NOMO-1 treated with DMSO at 0.1 percent for 48 hours (cell line): ENCODE measurements at regions not wholly inside any gene's neighbourhood (a gene's known extent, or its start where the extent isn't known, plus 50 kb on each side); places are given as distances from the start of the nearest gene placed in this dataset.
A peak's percentile ranks its signal among the peaks of the same experiment; 100 is the strongest.

Experiments used
- DNase-seq: peaks from one replicate; lab custom pipeline; 2025; ENCODE audit not compliant: unreplicated experiment; lab: John Stamatoyannopoulos, UW

DNA sequence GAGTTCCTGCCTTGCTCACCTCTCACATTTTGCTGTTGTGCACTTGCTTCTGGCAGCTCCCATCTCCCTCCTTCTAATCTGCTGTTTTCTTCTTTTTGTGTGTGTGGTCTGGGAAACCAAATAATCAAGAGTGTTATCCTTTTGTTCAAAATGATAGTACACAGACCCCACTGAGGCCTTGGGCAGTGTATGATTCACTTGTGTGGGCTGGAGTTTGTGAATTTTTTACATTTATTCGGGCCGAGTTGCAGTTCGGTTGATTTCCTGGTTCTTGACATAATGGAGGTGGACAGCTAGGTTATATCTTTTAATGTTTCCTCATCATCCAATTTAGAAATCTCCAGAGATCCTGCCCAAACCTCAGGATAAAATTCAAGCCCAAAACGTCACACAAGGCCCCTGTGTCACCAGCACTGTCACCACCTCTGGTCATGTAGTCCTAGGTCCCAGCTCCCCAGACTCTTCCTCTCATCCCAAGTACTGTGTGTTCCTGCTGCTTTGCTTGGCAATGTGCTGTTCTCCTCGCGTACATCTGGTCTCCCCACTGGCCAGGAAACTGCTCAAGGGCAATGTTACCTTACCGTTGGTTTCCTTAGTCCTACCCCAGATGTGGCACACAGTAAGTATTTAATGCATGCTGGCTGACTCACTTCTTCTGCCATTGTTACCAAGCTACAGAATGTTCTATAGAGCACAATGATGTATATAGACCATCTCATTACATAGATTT lies 55.7 kb upstream of the PHACTR2 start:
- DNase-seq, result no peak

DNA sequence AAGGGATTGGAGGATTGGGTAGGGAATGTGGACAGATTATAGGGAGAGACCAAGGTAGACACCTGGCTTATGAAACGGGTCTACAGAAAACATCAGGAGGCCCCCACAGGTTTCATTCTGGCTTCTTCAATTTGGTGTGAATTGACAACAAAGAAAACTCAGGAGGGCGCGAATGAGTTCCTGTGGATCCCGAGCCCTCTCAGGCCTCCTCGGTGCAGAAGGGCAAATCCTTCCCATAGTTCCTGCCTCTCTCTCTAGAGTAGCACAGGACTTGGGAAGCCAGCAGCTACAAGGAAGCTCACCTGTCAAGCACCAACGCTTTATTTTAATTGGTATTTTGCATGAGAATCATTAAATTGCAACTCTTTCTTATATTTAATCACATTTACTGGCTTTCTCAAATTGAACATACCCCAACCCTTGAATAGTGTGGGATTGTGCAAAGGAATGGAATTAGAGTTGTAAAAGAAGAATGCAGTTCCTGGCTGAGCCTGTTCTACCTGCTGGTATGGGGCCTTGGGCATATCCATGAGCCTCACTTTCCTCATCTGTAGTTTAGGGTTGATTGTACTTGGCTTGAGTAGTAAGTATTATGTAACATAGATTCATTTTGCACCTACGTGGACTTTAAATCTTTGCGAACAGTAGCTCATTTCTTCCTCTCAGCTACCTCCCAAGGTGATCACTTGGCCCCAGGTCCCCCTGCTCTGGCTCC lies 56.4 kb upstream of the PHACTR2 start:
- no peak for DNase-seq

DNA sequence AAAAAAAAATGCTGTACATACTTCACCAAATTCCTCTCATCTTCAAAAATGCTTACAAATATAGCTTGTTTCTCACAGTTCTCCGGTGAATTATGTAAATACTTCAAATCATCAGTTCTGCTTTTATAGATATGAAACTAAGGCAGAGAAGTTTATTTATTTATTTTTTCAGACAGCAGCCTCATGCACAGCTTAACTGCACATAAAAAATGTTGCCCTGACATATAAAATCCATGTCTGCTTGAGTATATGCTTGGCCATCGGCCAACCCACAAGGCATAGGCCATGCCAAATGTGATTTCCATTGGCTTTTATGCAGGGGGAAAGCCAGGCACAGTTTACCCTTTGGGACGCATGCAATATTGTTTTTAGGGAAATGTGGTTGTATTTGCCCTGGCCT lies 57.3 kb upstream of the PHACTR2 start:
- peak; percentile 35 for DNase-seq

DNA sequence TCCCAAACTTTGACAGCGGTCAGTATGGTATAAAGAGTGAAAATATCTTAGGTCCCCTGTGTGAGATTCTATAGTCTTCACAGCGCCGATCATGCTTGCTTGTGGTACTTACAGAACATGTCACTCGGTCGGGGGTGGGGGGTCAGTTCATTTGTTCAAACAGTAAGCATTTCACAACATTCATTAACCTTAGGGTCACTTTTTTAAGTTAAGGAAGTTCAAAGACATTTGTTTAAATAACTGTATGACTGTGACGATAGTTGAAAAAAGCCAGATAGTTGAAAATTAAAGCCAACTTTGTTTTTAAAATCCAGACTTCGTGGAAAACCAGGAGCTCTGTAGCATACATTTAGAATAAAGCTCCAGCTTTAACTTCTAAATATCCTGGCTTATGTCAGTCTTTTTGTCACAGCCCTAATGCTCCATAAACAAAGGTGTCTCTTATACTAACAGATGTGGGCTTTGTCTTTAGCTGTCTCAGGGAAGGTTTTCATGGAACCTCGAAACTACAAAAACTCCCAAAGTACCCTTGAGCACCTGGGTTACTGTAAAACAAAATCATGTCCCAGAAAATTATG lies 57.9 kb upstream of the PHACTR2 start:
- DNase-seq, result peak; percentile 10

DNA sequence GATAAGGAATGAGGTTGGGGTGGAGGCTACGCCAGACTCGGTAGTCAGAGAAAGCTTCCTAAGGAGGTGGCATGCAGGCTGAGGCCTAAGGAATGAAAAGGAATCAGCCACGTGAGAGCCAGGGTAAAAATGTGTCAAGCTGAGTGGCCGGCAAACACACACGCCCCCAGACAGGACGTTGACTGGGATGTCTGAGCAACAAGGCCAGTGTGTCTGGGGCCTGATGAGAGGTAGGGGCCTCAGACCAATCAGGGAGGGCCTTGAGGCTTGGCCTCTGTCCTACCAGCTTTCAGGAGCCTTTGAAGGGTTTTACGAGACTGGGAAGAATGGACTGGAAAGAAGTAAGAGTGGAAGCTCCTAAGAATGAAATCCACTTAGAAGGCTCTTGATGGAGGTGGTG lies 61.0 kb upstream of the PHACTR2 start:
- no peak for DNase-seq

DNA sequence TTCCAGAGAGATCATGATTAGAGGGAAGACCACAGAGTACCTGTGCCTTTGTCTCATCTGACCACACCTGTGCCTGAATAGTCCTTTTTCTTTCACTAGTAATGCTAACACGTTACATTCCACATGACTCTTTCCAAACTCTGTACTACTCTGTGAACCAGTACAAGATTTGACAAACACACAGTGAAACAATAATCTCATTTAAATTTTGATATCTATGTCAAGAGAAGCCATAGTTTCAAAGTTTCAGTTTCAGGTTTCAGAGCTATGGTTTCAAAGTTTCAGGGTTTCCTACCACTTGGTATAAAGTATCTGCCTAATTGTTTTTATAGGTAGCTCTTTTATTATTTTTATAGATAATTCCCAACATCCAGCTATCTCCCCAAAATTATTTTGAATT lies 62.0 kb upstream of the PHACTR2 start:
- no peak for DNase-seq

DNA sequence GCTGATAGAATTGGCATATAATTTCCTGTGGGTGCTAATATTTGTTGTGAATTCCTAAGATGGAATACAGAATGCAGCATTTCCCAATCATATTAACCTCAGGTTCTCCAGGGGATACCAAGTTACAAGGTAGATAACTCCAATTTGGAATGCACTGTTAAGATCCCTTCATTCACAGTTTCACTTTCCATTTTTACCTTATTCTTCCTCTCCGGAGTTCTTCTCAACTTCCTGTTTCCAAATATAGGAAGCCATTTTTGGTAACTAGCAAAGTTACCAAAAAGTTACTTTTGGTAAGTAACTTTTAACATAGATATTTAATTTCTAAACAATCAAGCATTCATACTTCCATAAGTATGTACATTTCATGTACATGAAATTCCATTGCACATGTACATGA lies 63.5 kb upstream of the PHACTR2 start:
- peak; percentile 60 for DNase-seq

DNA sequence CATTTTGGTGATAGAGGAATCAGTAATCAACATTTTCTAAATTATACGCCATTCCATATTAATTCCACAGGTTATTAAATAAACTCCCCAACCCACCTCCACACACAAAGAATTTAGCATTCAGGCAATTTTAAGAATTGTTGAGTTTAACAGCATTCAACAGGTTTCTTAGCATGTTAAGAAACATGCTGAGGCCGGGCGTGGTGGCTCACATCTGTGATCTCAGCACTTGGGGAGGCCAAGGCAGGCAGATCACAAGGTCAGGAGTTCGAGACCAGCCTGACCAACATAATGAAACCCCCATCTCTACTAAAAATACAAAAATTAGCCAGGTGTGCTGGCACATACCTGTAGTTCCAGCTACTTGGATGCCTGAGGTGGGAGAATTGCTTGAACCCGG lies 64.0 kb upstream of the PHACTR2 start:
- DNase-seq, result no peak

DNA sequence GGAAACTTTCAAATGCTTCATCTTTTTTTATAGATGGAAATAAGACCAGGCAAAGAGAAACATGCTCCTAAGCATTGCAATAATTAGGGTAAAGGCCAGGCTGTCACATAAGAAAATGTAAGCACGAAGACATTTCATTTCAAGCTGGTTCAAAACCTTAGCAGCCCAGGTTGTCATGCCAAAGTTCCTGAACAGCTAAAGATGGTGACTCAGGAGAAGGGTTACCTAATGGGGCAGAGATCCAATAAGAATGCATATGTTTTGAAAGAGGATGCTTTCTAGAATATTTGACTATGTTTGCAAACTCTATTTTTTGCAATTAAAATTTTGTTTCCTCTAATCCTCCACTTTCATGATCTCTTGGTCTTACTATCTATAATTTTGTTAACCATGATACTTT lies 65.6 kb upstream of the PHACTR2 start:
- DNase-seq, result no peak

DNA sequence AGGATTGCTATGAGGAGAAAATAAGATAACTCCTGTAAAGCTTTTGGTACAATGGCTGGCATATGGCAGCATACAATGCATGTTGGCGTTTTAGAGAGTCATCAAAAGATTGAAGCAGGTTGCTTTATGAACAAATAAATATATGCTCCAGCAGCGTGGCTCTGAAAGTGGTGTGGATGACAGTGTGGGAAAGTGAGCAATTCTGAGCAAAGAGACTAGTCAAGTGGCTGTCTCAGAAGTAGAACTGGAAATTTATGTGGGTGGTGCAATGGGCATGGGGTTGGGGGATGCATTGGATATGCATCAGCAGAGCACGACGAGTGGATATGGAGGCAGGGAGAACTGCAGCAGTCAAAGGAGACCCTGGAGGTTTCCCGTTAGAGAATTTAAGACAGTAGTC lies 66.2 kb upstream of the PHACTR2 start:
- no peak for DNase-seq

DNA sequence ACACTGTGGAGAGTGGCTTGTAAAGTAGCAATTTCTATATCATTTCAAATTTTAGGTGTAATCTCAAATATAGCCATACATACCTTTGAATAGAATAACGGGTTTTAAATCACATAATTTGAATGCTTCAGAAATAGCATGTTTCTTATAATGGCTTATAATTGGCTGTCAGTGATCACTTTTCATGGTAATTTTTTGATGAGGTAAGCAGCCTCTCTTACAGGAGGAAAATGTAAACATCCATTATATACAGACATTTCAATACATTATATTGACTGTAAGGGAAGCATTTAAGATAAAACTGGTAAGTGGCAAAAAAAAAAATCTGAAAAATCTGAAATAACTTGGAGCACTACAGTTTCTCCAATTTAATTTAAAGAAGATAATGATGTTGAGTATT lies 67.8 kb upstream of the PHACTR2 start:
- DNase-seq, result no peak

DNA sequence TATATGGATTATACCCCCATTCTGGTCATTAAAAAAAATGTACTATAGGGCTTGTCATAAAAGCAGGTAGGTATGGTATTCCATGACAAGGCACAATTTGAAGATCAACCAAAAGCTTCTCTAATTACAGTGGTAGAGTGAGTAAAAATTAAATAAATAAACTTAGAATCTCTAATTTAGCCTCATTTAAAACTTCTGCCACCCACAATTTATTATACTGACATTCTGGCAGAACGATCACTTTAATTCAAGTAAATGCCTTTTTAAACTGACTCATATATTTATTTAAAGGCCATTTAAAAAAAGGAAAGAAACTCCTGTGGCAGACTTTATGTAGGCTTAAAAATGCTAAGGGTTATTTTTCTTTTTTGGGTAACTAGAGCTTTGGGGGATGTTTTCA lies 68.3 kb upstream of the PHACTR2 start:
- no peak for DNase-seq

DNA sequence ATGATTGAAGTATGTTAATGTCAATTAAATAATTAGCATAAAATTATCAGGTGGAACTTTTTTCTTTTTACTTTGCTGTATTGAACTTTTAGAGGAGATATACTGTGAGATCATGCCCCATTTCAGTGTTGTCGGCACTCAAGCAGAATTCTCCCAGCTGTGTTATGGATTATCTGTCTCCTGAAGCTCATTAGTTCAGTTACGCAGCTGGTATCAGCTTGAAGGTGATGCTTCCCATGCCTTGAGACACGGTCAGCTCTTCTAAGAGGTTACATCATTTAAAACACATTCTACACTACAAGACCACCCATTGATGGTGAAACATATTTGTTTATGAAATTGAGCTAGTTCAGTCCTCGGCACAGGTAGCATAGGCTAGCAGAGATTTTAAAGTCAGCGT lies 68.9 kb upstream of the PHACTR2 start:
- DNase-seq, result no peak

DNA sequence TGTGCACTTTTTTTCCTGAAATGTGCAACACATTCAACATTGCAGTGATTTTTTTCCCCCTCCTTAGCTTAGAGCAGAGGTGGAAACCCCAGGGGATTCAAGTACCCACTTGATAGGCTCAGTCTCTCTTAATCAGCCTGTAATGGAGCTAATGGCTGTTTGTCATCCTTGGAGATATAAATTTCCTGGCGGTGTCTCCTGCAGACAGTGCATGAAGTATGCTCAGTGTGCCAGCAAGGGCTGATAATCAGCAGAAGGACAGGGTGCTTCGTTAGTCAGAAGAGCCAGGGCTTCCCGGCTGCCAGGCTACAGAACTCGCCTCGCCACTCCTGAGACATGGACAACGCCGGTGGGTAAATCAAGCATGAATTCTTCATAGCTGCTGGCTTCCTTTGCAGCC lies 69.8 kb upstream of the PHACTR2 start:
- no peak for DNase-seq

DNA sequence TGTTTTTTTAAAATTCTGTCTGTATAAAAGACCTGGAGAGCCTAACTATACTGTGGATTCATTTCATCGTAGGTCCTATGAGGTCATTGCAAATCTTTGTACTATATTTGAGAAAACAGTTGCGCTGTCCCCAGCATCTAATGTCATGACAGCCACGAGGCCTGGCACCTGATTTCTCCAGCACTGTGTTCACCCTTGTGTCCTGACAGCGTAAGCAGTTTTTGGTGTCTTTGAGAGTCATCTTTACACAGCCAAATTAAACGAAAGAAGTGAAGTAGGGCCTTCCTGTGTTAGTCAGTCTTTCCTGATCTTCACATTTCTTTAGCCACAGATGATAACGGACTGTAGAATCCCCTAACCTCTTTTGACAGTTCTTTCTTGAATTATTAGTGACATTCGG lies 70.6 kb upstream of the PHACTR2 start:
- no peak for DNase-seq

DNA sequence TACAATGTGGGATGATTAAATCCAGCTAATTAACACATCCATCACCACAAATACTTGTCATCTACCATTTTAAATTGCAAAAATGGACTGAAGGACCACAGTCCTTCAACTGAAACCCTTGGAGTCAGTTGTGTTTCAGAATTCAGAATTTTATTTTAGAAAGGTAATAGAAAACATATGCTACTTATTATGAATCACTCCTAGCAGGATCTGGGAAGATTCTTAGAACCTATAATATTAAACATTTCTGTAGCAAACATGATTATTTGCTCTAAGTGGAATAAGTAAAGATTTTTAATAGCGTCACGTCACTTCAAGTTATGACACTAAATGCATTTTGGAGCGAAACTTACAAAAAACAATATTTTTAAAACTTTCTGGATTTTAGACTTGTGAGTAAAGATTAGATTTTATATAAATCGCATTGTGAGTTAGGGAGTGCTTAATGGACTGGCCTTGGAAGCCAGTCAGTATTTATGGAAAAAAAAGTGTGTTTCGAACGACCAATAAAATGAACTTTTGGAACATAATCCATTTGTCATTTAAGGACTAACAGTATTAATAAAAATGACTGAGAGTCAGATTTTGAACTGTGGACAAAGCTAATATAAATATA lies 71.8 kb upstream of the PHACTR2 start:
- DNase-seq, result no peak

DNA sequence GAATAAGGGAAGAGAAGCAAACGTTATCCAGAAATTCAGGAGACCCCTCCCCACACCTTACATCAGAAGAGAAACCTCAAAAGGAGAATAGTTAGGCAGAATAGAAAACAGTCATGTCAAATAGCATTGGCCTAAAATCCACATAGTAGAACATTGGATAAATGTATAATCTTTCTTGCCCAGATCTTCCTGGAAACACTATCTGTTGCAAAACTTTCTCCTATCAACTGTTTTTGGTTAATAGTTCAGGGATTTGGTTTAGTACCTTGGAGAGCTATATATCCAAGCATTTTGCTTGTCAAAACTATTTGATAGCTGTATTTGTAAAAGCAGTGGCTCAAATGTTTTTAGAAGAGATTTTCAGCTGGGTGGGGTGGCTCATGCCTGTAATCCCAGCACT lies 74.3 kb upstream of the PHACTR2 start:
- DNase-seq, result no peak

DNA sequence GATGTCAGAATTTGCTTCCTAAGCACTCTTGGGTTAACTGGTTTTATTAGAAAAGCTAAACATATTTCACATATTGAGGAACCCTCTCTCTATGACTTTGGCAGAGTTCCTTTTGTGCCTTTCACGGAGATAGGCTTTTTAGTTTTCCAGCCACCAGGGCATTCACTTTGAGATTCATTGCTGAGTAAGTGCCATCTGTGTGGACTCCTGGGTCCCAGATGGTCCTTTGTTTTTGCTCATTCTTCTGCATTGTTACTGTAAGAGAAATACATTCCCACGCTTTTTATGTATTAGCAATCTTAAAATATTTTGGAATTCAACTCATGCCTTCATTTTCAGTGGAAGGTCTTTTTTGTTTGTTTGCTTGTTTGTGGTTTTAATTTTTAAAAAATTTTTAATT lies 76.3 kb upstream of the PHACTR2 start:
- DNase-seq, result no peak

DNA sequence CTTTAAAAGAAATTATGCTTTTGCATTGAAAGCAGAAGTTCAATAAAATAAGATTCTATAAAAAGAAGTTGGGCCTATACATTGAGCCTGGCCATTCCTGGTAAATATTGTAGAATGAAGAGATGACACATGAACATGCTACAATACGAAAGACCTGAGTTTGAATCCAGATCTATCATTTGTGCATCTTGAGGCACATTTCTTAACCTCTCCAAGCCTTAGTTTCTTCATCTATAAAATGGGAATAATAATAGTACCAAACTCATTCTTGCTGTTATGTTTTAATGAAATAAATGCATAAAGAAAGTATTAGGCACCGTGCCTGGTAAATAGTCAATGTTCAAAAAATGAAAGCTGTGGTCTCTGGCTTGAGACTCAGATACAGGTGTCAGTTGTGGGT lies 76.9 kb upstream of the PHACTR2 start:
- no peak for DNase-seq

DNA sequence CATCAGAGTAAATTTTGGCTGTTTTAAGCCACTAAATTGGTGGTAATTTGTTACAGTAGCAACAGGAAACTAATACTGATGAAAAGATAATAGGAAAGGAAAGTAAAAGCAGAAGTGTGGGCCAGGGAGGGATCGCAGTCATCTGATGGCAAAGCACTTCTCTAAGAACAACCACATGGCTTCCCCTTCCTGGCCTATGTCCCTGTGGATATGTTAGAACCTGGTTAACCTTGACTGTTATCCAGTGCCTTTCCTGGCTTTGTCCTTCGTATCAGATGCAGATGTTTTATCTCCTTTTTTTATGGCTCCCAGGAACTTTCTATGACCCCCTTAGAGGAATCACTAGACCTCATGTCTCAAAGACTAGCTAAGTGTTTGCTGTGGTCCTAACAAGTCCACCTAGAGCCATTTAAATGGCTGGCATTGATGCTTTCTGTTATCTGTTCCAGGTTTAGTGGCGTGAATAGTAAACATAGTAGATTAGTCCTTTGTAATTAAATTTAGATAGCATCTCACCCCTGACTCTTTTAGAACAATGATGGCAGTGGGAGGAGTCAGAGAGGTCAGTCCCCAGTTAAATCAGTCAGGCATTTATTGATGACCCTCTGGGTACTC lies 79.2 kb upstream of the PHACTR2 start:
- DNase-seq, result peak; percentile 84

DNA sequence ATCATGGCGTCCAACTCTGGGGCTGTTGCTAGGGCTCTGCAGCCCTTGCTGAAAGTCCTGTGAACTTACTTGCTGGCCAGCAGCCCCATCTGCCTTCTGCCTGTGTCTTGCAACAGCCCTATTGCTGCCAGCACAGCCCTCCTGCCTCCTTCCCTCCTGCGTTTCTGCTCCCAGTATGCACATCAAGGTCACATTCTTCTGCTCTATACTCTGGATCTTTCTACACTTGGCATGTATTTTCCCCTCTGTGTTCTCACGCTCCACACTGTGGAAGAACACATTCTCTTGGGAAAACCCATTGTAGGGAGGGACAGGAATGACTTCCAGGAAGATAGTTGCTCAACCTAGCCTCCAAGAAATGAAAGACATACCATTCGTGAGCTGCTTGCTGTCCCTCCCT lies 80.9 kb upstream of the PHACTR2 start:
- no peak for DNase-seq
